ENCODE measurements at regions not wholly inside any gene's neighbourhood (a gene's known extent, or its start where the extent isn't known, plus 50 kb on each side); places are given as distances from the start of the nearest gene placed in this dataset.

- TF ChIP-seq ZBTB40 (IDR thresholded peaks at IDR 0.05) (no peak), ZBTB40 (CRISPR knock-in tag; IDR thresholded peaks at IDR 0.05) (no peak), GTF3C2 (IDR thresholded peaks at IDR 0.05; ENCODE audit: borderline replicate concordance, extremely low read depth, insufficient read length) (no peak), XRCC5 (IDR thresholded peaks at IDR 0.05; ENCODE audit: low read depth, low read length) (no peak), ZNF644 (tag; IDR thresholded peaks at IDR 0.05; ENCODE audit: low read depth) (no peak), ZNF395 (CRISPR knock-in tag; IDR thresholded peaks at IDR 0.05) (no peak), CBFA2T3 (IDR thresholded peaks at IDR 0.05) (no peak), ZNF165 (CRISPR knock-in tag; IDR thresholded peaks at IDR 0.05; ENCODE audit: borderline replicate concordance) (no peak), FOXM1 (IDR thresholded peaks at IDR 0.05; ENCODE audit: low read depth) (no peak), FOXM1 (CRISPR knock-in tag; IDR thresholded peaks at IDR 0.05; ENCODE audit: low read depth) (no peak)
Measured at GRCh38 chr7:26468625-26469024, 177.0 kb downstream of the SNX10 start (continued).

All from K562 (cell line).